HEK293 (cell line): ENCODE measurements at regions not wholly inside any gene's neighbourhood (a gene's known extent, or its start where the extent isn't known, plus 50 kb on each side); places are given as distances from the start of the nearest gene placed in this dataset.
"Not testable (repeated sequence)": the region's sequence is repeated elsewhere in the genome, so short reads cannot be mapped to it uniquely, and the experiment has no call there.

Experiments
- CTCF ChIP-seq: fragments of 450-650 bp; formaldehyde crosslinking; IDR thresholded peaks from 2 replicates; pipeline ENCODE4 v1.5.1; 2016; ENCODE audit warnings: missing biosample characterization, missing genetic modification characterization
- IKZF3 ChIP-seq: fragments of 450-650 bp; IDR thresholded peaks from 2 replicates; pipeline ENCODE4 v1.5.0; 2018; ENCODE audit warnings: missing biosample characterization, mild to moderate bottlenecking, missing genetic modification characterization, moderate library complexity
- MYNN ChIP-seq: fragments of 450-650 bp; formaldehyde crosslinking; IDR thresholded peaks from 2 replicates; pipeline ENCODE4 v1.5.1; 2016; ENCODE audit warnings: missing biosample characterization, missing genetic modification characterization, borderline replicate concordance

DNA sequence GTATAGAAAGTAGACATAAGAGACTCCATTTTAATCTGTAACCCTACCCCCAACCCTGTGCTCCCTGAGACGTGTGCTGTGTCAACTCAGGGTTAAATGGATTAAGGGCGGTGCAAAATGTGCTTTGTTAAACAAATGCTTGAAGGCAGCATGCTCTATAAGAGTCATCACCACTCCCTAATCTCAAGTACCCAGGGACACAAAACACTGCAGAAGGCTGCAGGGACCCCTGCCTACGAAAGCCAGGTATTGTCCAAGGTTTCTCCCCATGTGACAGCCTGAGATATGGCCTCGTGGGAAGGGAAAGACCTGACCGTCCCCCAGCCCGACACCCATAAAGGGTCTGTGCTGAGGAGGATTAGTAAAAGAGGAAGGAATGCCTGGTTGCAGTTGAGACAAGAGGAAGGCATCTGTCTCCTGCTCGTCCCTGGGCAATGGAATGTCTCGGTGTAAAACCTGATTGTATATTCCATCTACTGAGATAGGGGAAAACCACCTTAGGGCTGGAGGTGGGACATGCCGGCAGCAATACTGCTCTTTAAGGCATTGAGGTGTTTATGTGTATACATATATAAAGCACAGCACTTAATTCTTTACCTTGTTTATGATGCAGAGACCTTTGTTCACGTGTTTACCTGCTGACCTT lies 138.7 kb downstream of the KCNE4 start:
- not testable (repeated sequence) for TF ChIP-seq MYNN (tag by site-specific recombination); IKZF3 (tag by site-specific recombination); CTCF
